HG02981 (cell line): ENCODE measurements at regions not wholly inside any gene's neighbourhood (a gene's known extent, or its start where the extent isn't known, plus 50 kb on each side); places are given as distances from the start of the nearest gene placed in this dataset.

Experiments
- ATAC-seq: cut with Tn5 transposase; IDR thresholded peaks from one replicate; pipeline ENCODE4 v1.9.1; 2021; ENCODE audit warnings: mild to moderate bottlenecking, moderate library complexity; ENCODE audit not compliant: unreplicated experiment

DNA sequence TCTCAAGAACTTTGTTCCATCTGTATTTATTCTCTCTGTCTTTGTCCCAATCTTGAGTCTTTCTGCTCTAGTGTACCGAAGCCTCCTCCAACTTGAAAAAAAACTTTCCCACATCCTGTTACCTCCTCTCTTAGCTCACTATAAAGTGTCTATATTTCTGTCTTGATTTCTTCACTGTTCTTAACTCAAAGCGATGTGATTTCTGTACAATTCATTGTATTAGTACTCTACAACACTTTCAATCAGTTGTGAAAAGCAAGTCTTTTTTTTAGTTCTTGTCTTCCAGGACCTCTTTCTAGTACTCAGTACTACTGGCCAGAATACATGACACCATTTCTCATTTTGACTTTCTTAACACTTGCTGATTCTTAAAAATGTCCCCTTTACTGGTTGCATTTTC lies 353.5 kb upstream of the SATB1 start:
- no peak for ATAC-seq

- ATAC-seq = no peak
Observed at GRCh38 chr3:18778094-18778493, 353.0 kb upstream of the SATB1 start.

GRCh38 chr3:18775501-18775900 lies 350.4 kb upstream of the SATB1 start:
- ATAC-seq = no peak

- ATAC-seq = no peak
Observed at GRCh38 chr3:18774319-18775088, 349.4 kb upstream of the SATB1 start.

- no peak for ATAC-seq
Observed at GRCh38 chr3:18772699-18773305, 347.7 kb upstream of the SATB1 start.

GRCh38 chr3:18771931-18772330 lies 346.8 kb upstream of the SATB1 start:
- ATAC-seq = no peak

DNA sequence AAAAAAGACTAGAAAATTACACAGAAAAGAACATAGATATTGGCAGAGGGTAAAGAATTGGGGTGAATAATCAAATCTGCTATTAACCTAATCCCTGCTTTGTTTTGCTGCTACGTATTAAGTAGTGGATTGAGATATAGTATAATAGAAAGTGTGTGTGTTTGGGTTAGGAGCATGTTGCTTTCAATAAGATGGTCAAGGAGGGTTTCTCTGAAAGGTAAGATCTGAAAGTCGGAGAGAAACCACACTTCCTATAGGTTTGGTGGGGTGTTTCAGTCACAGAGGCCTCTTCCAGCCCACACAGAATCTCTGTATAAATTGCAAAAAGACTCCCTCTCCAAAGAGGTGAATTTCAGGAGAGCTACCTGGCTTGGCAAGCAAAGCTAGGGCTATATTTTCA lies 345.7 kb upstream of the SATB1 start:
- ATAC-seq = no peak

GRCh38 chr3:18767756-18768303 lies 342.7 kb upstream of the SATB1 start:
- ATAC-seq = no peak

- ATAC-seq = no peak
Observed at GRCh38 chr3:18766974-18767373, 341.8 kb upstream of the SATB1 start.

- ATAC-seq = no peak
Observed at GRCh38 chr3:18765662-18766061, 340.5 kb upstream of the SATB1 start.

DNA sequence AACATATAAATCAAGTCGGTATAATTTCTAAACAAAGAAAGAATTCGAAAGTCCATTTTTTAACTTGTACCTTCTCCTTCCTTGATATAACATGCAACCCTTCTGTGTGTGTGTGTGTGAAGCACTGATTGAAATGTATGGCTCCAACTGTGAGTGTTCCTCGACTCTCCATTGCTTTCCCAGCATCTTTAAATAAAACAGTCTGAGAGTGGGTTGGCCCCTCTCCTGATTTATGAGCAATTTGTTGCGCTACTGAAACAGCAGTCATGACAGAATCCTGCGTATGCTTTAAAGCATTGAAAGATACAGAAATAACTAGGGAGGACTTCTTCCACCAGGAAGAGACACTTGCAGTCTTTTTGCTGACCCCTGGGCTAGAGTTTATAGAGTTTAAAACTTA lies 340.0 kb upstream of the SATB1 start:
- ATAC-seq = no peak

- no peak for ATAC-seq
Observed at GRCh38 chr3:18761530-18761929, 336.4 kb upstream of the SATB1 start.

DNA sequence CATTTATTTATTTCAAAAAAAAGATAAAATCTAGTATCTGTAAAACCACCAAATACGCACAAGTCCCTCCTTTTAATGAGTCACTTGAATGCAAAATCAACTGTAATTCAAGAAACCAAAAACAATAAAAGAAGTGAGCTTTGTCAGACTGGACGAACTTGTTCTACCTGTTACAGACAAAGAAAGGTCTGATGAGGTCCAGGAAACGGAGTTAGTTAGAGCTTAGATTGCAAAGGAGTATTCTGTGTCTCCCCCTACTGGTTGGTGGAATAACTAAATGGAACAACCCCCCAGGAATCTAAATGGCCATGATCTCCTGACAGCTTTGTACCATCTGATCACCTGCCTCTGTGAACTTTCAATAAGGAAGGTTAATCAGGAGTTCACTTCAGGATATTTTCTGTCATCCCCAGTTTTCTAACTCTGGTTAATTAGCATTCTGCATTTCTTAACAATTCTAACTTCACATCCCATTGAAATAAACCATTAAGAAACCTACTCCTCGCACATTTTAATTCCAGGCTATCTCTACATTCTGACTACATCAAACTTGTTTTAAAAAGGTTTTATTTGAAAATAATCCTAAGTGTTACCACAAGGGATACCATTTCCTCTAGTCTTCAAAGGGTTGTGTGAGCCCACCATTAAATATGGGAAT lies 333.0 kb upstream of the SATB1 start:
- peak; percentile 88 for ATAC-seq

DNA sequence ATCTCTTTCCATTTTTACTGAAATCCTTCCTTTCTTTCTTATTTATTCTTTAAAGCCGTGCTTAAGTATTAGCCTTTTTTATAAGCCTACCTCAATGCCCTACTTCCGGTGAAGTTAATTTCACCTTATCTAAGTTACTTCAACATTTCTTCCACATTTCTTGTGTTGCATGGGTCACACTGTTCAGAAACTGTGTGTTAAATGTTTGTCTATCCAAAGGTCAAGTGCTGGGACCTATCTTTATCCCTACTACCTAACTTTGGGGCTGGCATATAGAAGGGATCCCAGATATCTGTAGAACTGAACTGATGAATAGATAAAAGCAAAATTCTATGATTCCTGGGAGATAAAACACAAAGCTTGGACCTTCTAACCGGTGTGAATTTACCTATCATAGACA lies 332.3 kb upstream of the SATB1 start:
- ATAC-seq = no peak

DNA sequence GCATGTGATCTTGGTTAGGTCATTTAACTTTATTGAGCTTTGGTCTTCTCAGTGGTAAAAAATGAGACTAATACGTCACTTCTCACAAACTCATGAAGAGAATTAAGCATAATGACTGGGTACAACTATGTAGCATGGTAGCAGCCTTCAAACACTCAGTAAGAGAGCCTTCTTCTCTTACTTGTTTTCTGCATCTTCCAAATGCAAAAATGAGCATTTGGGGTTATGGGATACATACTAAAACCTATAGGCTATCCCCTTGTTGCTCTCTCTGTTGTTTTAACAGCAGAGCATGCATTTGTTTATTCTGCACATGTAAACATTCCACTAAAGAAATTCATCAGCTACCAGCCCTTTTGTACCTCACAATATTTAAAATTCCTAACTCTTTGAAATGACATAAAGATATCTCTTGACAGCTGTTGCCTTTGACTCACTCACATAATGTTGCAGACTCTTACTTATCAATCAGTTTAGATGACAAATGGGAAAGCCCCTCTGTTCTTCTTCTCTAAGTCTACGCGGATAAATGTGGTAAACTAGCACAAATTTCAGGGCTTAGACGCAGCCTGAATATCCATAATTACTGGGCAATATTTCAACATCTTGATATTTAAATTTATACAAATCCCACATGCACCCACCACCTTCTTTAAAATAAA lies 327.3 kb upstream of the SATB1 start:
- ATAC-seq = no peak

GRCh38 chr3:18751514-18751913 lies 326.4 kb upstream of the SATB1 start:
- ATAC-seq = peak; percentile 57

DNA sequence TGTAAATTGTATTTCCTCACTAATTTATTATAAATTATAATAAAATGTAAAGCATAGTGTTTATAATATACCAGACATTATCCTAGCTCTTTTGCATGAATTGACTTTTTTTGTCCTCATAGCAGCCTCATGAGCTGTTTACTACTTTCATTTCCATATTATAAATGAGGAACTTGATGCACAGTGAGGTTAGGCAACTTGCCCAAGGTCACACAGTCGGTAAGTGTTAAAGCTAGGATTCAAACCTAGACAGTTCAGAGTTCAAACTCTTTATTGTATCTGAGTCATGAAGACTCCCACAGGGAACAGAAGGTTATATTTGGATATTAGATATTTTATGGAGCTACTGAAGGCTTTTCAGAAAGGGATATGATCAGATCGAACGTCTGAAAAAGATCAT lies 322.2 kb upstream of the SATB1 start:
- ATAC-seq = no peak

- ATAC-seq = no peak
Observed at GRCh38 chr3:18745472-18745871, 320.3 kb upstream of the SATB1 start.

GRCh38 chr3:18744472-18744871 lies 319.3 kb upstream of the SATB1 start:
- ATAC-seq = no peak

DNA sequence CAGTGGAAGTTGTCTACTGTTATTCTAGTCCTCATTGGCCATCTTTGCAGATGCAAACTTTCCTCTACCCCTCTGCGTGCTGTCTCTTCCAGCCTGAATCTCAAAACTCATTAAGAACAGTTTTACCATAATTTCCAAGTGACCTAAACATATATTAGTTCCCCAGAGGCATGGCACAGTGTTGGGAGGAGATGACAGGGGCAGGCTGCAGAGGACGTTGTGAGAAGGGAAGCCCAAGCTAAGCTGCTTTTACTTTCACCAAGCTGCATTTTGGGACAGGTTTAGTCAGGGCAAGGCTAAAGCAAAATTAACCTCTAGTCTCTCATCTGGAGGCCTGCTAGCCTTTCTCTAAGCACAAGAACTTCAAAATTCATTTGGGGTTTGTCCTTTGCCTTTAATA lies 318.6 kb upstream of the SATB1 start:
- ATAC-seq = no peak
